DMS 273 treated with DMSO at 0.1 percent for 48 hours (cell line): ENCODE measurements at regions not wholly inside any gene's neighbourhood (a gene's known extent, or its start where the extent isn't known, plus 50 kb on each side); places are given as distances from the start of the nearest gene placed in this dataset.

Experiments
- DNase-seq: peaks from one replicate; lab custom pipeline; 2025; lab: John Stamatoyannopoulos, UW

DNA sequence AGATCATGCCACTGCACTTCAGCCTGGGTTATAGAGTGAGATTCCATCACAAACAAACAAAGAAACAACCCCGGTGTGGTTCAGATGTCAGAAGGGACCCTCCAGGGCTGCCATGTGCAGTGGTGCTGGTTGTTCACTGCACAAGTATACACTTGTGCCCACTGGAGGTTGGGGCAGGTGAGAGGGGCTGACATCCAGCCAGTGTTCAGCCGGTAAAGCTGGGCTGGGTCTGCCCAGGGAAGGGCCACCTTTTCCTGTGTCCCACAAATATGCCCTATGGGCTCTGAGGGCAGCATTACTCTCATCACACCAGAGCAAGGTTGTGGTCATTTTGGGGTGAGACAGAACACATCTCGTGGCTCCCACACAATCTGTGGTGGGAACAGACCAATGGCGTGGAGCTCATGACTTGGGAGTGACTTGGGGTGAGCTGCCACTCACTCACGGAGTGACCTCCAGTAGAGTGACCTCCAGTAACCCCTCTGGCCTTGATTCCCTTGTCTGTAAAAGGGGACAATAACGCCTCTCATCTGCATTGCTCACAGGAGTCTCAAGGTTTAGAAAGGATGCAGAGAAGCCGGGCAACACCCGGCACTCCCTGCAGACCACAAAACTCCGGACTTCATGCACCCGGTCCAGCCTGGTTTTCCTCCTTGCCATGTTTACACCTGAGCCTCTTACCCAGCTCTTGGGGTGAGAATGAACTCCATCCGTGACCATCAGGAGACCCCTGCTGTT lies 69.0 kb upstream of the VRK1 start:
- DNase-seq = no peak

DNA sequence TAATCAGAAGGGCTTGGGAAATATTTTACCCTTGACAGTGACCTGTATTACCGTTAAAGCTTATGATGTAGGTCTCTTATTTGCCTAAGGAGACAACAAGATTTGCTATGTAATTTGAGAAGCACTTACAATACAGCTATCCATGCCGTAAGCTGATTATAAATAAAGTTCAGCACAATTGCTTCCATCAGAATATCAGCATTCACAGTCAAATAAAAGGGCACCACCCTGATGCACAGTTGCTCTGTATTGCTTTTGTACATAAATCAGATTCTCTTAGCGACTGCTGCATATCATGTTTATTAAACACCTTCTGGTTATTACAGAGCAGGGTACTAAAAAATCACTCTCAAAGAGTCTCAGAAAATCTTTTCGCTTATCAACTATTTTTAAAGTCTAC lies 67.3 kb upstream of the VRK1 start:
- DNase-seq = no peak

DNA sequence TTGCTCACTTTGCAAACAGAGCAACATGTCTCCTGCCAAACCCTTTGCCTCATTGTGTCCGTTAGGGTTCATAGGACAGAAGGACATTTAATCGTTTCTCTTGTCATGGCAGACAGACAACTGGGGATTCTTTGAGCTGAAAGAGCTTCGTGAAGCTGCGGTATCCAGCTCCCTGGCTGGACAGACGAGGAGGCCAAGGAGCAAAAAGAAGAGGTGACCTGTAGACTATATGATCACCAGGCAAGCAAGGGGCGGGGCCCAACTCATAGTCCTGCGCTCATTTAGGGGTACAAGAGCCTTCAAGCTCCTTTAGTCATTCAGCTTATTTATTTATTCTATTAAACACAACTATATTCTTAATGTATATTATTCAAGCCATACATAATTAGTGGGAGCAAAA lies 66.8 kb upstream of the VRK1 start:
- no peak for DNase-seq

DNA sequence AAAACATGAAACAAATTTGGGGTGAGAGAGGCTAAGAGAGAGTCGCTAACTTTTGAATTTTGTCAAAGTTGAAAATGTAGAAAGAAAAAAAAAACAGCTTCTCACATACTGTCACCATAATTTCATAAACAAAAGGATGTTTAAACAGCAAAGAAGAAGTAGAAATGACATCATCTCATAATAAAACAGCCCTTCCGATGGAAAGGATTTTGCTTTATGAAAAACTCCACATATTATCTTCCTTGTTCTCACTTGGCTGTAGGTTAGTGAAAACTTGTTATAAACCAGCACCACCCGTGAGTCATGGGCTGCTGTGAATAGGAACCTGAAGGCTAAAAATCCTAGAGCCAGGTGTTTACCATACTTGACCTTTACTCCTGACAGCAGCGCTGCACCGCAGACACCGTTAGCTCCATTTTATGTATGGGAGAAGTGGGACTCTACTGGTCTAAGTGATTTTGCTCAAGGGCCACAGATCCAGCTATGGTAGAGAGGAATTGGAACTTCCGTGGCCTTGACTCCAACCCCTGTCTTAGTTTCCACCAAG lies 63.0 kb upstream of the VRK1 start:
- DNase-seq = no peak

DNA sequence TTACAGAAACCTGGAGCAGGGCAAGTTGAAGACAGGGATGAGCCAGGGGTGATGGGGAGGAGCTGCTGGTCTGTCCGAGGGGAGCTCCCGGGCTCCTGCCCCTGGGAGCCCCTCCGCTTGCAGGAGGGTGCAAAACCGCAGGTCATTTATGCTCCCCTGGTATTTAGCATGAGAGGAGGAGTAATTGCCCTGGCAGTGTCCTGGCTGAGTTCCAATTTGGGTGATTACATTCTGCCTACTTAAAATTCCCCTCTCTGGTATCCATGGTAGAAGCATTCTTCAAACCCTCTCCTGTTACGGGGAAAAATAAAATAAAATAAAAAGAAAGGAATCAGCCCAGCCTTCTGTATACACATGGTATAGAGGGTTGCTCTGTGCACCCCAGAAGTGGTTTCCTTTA lies 61.7 kb upstream of the VRK1 start:
- DNase-seq = peak; percentile 16

DNA sequence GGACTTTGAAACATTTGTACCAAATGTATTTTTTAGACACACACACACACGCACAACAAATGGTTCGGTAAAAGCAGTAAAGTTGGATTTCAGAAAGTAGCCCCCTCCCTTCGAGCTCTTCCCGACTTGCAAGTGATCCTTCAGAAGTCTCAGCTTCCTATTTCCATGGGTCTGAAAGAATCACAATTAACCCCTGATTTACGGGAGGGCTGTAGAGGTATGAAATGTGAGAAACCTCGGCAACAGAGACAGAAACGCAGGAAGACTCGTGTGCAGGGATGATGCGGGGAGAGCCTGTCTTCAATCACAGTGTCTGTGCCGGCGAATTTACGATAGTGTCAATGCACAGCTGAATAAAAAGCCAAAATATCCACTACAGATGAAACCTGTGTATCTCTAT lies 60.7 kb upstream of the VRK1 start:
- no peak for DNase-seq

DNA sequence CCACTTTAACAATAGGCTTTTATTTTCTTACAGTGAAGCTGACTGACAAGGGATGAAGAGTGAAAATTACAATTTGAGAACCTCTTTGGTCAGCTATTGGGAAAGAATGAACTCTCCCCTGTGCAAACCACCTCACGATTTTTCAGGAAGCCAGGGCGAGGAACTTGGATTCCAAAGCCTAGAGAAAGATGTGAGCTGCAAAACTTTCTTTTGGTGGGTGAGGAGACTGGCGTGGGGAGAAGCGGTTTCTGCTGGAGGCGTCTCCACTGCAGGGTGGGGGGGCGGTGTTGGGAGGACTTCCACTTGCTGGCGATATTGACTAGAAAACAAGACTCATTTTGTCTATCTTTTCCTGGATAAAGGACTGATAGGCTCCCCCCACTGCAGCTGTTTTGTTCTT lies 59.3 kb upstream of the VRK1 start:
- no peak for DNase-seq

DNA sequence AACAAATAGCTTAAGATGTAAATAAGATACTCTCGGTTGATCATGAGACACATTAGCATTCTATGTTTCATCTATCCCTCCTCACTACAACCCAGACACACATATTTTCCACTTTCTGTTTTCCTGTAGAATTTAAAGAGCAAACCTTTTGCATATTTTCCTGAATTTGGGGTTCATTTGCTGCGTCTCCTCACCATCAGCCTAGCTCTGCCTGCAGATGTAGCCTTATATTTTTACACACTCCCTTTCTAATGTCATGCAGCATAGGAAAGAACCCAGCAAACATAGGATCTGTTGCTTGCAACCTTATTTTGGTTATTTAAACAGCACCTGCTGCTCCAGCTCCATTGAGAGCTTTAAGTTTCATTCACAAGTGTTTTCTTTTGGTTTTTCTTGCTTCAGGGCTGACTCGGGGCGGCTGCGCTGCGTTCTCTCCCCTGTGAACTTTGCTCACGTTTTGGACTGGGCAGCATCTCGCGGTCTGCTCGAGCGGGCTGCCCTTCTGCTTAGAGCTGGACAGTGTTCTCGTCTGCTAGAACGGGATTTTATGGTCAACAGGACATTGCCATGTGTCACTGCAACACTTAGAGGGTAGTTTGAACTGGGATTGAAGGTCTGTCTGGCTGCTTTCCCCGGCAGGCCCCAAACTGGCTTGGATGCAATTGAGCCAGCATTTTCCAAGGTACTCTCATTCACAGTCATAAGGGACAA lies 57.8 kb upstream of the VRK1 start:
- DNase-seq = no peak

DNA sequence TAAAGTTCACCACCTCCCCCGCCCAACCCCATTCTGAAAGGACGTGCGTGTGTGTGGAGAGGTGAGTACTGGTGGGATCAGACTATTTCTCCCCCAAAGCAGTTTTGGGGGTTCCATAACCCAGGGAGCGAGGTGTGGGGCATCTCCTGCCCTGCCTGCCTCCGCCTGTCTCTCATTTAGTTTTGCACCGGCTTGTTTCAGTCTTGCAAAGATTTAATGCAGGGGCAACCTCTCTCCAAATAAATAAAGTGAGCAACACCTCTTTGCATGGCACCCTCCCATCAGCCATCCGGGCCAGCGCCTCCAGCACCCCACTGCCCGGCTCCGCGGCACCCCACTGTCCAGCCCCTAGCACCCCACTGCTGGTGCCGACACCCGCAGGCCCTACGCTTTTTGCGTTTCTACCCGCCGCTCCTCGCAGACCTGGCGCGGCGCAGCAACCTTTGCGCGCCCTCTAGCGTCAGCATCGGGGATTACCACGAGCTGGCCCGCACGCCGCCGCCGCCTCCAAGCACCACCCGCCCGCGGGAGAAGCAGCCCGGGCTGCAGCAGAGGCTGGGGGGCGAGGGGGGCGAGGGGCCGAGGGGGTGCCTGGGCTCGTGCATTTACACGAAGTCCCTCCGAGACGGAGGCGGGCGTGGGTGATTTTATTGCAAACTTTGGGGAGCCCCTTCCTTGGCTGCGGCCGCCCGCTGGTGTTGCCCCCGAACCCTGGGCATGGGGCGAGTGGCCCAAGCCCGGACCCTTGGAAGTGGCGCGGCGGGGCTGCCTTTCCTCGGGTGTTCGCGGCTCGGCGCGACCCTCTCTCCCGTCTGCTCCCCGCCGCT lies 55.8 kb upstream of the VRK1 start:
- no peak for DNase-seq

DNA sequence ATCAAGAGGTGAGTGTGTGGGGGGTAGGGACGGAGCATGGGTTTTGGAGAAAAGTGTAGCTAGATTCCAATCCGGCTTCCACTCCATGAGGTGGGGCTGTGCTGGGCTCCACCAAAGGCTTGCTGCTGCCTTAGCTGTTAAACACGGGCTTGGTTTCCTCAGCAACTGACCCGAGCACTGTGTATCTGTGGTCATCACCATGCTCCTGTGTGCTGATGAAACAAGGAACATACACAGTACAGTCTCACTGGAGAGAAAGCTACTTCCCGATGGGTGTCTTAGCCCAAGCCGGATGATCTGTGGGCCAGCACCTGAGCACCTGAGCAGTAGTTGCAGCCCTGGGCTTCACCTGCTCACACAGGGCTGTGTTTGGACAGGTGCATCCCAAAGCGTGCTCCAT lies 52.9 kb upstream of the VRK1 start:
- no peak for DNase-seq

DNA sequence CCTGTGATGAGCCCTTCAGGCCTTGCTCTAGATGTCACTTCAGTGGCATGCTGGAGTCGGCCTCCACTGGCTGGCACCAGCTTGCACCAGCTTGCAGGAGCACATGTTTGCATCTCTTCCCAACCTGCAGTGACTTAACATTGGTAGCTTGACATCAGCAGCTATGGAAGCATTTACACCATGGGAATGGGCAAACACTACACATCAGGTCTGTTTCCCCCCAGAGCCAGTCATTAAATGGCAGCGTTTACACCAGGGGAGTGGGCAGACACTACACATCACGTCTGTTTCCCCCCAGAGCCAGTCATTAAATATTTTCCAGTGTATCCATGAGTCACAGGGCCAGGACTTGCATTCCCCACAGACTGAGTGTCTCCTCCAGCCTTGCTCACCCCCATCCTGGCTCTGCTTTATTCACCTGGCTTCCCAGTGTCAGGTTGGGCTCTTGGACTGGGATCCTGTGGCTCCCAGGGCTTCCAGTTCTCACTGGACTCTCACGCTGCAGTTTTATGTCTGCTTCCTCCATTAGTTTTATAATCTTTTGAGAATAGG lies 51.6 kb upstream of the VRK1 start:
- no peak for DNase-seq

DNA sequence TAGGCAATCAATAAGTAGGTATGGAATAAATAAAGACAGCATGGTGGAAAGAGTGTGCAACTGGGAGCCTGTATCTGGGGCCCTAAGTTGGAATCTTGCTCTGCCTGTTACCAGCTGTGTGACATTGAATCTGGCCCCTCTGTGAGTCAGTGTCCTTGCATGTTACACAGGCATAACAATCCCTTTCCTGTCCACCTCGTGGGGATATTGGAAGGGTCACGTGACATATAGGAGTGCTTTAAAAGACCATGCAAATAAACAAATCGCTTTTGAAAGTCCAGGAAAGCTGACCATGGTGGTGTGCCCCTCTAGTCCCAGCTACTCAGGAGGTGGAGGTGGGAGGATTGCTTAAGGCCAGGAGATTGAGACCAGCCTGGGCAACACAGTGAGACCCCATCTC lies 51.1 kb upstream of the VRK1 start:
- DNase-seq = no peak

DNA sequence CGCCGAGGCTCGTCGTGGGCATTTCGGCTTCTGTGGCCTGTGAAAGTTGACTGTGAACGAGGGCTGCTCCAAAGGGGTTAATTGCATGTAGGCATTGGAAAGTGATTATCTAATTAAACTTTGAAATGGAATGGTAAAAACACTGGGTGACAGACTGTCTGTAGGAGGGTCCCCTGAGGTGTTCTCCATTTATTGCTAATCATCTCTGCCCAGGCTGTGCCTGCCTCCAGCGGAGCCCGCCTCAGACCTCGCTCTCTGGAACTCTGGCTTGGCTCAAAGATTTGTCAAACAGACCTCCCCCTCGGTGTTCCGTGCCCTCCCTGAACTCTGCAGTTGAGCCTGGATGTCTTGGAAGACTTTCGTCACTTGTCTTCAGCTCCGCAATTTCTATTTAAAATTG lies 50.2 kb upstream of the VRK1 start:
- no peak for DNase-seq
